Activated naive CD4-positive, alpha-beta T cell treated with anti-CD3 and anti-CD28 coated beads for 36 hours (primary cell): ENCODE measurements at regions not wholly inside any gene's neighbourhood (a gene's known extent, or its start where the extent isn't known, plus 50 kb on each side); places are given as distances from the start of the nearest gene placed in this dataset.
A peak's percentile ranks its signal among the peaks of the same experiment; 100 is the strongest.

Experiments used
- CTCF ChIA-PET: fragments of 350-600 bp; sonication (Branson Sonifier 250); formaldehyde crosslinking; loops from one replicate; lab custom pipeline; 2021; ENCODE audit warnings: antibody characterized with exemption; lab: Charles Lee
- DNase-seq: peaks from one replicate; pipeline ENCODE4 v3.0.0-alpha.2; 2020
- H3K27ac Mint-ChIP-seq: one replicate; pipeline ENCODE4 v1.8.0; 2021; ENCODE audit warnings: mild to moderate bottlenecking, mixed read lengths
- H3K27me3 Mint-ChIP-seq: one replicate; pipeline ENCODE4 v1.8.0; 2021; ENCODE audit warnings: low read depth, mixed read lengths
- H3K36me3 Mint-ChIP-seq: one replicate; pipeline ENCODE4 v1.8.0; 2021; ENCODE audit warnings: low read depth, mixed read lengths
- H3K4me1 Mint-ChIP-seq: one replicate; pipeline ENCODE4 v1.8.0; 2021; ENCODE audit warnings: low read depth, mixed read lengths
- H3K4me3 Mint-ChIP-seq: one replicate; pipeline ENCODE4 v1.8.0; 2021; ENCODE audit warnings: mild to moderate bottlenecking, moderate library complexity, mixed read lengths
- H3K9me3 Mint-ChIP-seq: one replicate; pipeline ENCODE4 v1.8.0; 2021; ENCODE audit warnings: mixed read lengths
- intact Hi-C: fragments of 100-400 bp; cut with micrococcal nuclease; formaldehyde crosslinking; loops from one replicate; pipeline ENCODE4 v1.15.1; 2023

DNA sequence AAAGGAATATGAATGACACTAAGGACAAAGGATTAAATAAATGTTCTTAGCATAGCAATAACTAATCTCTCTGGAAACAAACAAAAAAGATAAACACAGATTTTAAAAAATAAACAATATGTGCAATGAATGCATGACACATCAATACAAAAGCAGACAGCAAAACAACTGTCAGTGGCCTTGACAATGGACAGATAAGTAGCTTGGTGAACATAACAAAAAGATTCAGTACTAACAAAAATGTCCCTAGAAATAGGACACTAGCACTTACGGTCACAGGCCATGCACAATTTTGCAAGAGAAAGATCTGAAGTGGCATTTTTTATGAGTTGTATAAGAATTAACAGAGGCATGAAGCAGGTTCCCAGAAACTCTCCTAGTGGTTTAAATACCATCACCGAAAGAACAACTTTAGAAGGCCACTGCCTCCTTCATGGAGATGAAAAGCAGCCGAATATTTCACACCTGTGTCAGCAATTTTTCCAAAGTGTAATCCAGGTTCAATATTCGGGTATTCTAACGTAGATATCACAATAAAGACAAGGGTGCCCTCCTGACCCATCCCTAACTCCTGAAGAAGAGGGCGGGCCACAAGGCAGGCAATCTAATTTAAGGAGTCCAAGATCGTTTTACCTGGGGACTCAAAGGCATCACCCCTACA, 231.3 kb upstream of the MKLN1 start:
- Mint-ChIP-seq H3K27me3 (no peaks in the 10 kb centered on the region), H3K4me3 (no peak overlapping the region), H3K4me1 (peaks cover 71% of the 10 kb centered on the region), H3K27ac (peak overlapping the region; percentile 33), H3K36me3 (peaks cover 3% of the 10 kb centered on the region), H3K9me3 (no peaks in the 10 kb centered on the region)
- CTCF ChIA-PET, result interaction anchor here (0.6 to 2.3 kb wide), 2 partner anchors 27 to 183 kb away, joined by 3 to 6 read pairs; no protein-coding TSS in a partner anchor
- intact Hi-C loops, result no loop called here
- no peak for DNase-seq

DNA sequence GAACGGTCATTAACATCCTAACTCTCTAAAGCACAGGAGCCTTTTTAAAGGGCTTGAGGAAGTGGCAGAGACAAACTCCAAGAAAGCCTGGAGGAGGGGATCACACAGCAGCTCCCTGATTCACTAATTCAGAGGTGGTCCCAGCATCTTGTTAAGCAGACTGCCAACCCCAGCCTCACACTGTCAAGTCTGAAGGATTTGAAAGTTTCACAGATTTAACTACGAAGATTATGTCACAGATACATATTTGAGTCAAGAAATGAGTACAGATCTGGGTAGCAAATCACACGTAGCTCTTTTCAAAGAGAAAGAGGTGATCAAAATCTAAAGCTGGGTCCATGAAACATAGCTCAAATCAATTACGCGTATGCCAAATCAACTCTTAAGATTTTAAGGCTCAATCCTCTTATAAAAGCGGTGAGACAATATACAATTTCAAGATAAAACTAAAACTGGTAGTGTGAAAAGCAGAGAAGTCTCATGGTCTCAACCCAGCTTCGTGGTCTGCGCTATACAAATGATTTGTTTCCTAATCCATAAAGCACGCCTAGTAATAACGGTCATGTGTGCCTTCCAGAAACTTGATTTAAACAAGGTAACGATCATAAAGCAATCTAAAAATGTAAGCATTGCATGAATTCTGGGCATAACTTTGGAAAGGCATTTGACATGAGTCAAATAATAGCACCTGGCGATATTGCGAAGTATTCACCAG, 229.9 kb upstream of the MKLN1 start:
- CTCF ChIA-PET, result interaction anchor here (0.7 to 2.3 kb wide), 3 partner anchors 29 to 421 kb away, joined by 3 to 6 read pairs (median 4); no protein-coding TSS in a partner anchor
- DNase-seq, result peak; percentile 50
- Mint-ChIP-seq H3K36me3 (peaks cover 4% of the 10 kb centered on the region), H3K27ac (peak overlapping the region; percentile 14), H3K4me1 (peaks cover 70% of the 10 kb centered on the region), H3K9me3 (no peaks in the 10 kb centered on the region), H3K4me3 (peak overlapping the region; percentile 11), H3K27me3 (no peaks in the 10 kb centered on the region)
- intact Hi-C loops, result loop anchor here (1.0 kb wide), 2 partner anchors 7 to 10 kb away; no protein-coding TSS in a partner anchor

- H3K9me3 Mint-ChIP-seq, result no peaks in the 10 kb centered on the region
- H3K27ac Mint-ChIP-seq, result peak overlapping the region; percentile 2
- H3K36me3 Mint-ChIP-seq, result peaks cover 4% of the 10 kb centered on the region
- CTCF ChIA-PET, result interaction anchor here (1.1 to 3.6 kb wide), 2 partner anchors 9 to 29 kb away, joined by 9 to 14 read pairs; no protein-coding TSS in a partner anchor
- no peak for DNase-seq
- H3K27me3 Mint-ChIP-seq, result no peaks in the 10 kb centered on the region
- intact Hi-C loops, result loop anchor here (1.0 kb wide), 1 partner anchor 10 kb away; no protein-coding TSS in a partner anchor
- no peak overlapping the region for H3K4me3 Mint-ChIP-seq
- H3K4me1 Mint-ChIP-seq, result peaks cover 75% of the 10 kb centered on the region
Observed at GRCh38 chr7:131098527-131098926, 229.1 kb upstream of the MKLN1 start.

DNA sequence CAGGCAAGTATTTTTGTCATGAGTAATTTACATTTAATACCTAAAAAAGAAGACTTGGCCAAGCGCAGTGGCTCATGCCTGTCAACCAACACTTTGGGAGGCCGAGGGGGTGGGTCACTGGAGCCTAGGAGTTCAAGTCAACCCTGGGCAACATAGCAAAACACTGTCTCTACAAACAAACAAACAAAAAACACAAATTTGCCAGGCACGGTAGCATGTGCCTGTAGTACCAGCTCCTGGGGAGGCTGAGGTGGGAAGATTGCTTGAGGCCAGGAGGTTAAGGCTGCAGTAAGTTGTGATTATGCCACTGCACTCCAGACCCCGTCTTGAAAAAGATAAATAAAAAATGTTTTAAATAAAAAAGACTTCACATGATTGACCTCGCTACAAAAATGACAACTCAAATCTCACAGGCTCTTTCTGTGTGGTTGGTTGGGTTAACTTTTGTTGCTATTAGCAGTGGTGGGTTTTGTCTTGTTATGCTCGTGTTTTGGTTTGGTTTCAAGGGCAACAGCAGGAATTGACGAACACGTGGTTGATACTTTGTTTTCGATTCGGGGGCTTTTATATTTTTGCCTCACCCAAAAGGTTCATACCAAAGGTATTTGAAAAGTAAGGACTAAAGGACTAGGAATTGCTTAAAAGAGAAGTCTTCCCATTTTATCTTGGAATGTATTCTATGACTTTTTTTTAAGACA, 227.2 kb upstream of the MKLN1 start:
- Mint-ChIP-seq H3K9me3 (no peaks in the 10 kb centered on the region), H3K27ac (peak overlapping the region; percentile 48), H3K4me1 (peaks cover 83% of the 10 kb centered on the region), H3K27me3 (no peaks in the 10 kb centered on the region), H3K36me3 (peaks cover 2% of the 10 kb centered on the region), H3K4me3 (peak overlapping the region; percentile 28)
- no peak for DNase-seq
- CTCF ChIA-PET, result interaction anchor here (3.6 kb wide), 1 partner anchor 31 kb away, joined by 14 read pairs; no protein-coding TSS in a partner anchor
- intact Hi-C loops, result no loop called here

DNA sequence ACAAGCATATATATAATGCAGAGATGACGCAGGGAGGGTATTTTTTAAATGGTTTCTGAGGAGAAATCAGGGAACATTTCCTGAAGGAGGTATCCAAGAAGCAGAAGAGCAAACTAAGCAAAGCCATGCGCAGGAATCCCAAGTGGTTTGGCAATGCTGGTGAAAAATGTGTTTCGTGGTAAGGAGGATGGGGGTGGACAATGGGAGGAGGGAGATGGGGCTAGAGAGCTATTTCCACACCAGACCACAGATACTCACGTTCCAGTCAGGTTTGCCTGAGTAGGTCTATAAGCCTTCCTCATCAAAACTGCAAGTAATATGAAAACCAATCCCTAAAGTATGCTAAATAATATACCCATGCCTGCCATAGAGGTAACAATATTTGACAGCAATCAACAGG, 223.7 kb upstream of the MKLN1 start:
- no peak overlapping the region for H3K27ac Mint-ChIP-seq
- peaks cover 60% of the 10 kb centered on the region for H3K4me1 Mint-ChIP-seq
- H3K9me3 Mint-ChIP-seq, result no peaks in the 10 kb centered on the region
- no peak for DNase-seq
- peak overlapping the region; percentile 1 for H3K4me3 Mint-ChIP-seq
- CTCF ChIA-PET, result interaction anchor here (0.8 kb wide), 2 partner anchors 87 to 207 kb away, joined by 6 to 7 read pairs; no protein-coding TSS in a partner anchor
- H3K27me3 Mint-ChIP-seq, result no peaks in the 10 kb centered on the region
- H3K36me3 Mint-ChIP-seq, result peaks cover 7% of the 10 kb centered on the region
- intact Hi-C loops, result no loop called here

DNA sequence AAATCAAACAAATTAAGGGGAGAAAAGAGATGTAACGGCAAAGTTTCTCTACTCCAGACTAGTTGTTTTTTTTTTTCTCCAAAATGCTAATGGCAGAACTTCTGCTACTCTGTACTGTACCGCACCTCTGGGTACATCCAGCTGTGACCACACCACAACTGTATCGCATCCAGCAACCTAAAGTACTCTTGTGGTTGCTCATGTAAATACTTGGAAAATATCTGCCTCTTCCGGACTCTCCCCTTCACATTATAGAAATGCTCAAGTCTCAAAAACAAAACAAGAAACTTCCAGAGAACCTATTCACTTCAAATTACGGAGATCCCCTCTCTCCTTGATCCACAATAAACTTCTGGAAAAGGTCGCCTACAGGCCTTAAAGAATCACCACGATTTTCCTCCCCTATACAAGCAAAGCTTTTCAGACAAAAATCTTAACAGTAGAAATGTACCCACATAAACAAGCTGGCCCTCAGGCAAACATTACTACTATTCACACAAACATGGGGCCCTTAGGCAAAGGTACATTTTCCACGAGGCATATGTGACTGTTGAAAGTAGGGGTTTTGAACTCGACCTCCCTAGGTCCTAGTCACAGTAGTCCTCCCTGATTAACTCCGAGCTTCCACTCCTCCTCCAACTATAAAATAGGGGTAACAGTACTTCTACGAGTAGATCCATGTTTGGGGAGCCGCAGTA, 222.9 kb upstream of the MKLN1 start:
- Mint-ChIP-seq H3K9me3 (no peaks in the 10 kb centered on the region), H3K27me3 (no peaks in the 10 kb centered on the region), H3K27ac (peak overlapping the region; percentile 54), H3K36me3 (peaks cover 7% of the 10 kb centered on the region), H3K4me3 (peak overlapping the region; percentile 74), H3K4me1 (peaks cover 63% of the 10 kb centered on the region)
- intact Hi-C loops, result loop anchor here (1.0 to 5.0 kb wide), 5 partner anchors 7 to 922 kb away; partner anchors contain the start of gene CEP41
- peak; percentile 27 for DNase-seq
- CTCF ChIA-PET, result interaction anchor here (0.8 to 1.1 kb wide), 4 partner anchors 36 to 208 kb away, joined by 3 to 7 read pairs (median 4); no protein-coding TSS in a partner anchor

DNA sequence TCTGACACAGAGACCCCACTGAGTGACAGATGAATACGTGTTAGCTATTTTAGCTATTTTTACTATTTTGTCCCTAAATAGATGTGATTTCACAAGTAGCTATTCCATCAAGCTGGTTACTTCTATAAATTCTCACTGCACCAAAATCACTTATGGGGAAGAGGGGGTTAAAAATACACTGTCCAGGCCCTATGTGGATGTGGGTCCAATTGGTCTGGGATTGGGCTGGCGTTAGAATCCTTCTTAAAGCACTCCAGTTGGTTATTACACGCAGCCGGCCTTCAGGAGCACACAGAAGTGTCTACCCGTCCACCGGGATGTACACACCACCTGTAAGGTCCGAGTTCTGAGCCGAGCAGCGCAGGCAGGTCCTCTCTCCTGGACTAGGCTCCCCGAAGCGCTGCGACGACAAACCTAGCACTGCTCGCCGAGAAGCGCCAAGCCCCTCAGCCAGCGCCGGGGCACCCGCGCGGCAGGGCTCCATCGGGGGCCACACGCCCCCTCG, 222.3 kb upstream of the MKLN1 start:
- intact Hi-C loops, result loop anchor here (1.0 to 5.0 kb wide), 5 partner anchors 8 to 923 kb away; partner anchors contain the start of gene CEP41
- H3K4me3 Mint-ChIP-seq, result peak overlapping the region; percentile 74
- H3K27me3 Mint-ChIP-seq, result no peaks in the 10 kb centered on the region
- peaks cover 7% of the 10 kb centered on the region for H3K36me3 Mint-ChIP-seq
- peaks cover 60% of the 10 kb centered on the region for H3K4me1 Mint-ChIP-seq
- H3K27ac Mint-ChIP-seq, result peak overlapping the region; percentile 54
- H3K9me3 Mint-ChIP-seq, result no peaks in the 10 kb centered on the region
- DNase-seq, result no peak
- CTCF ChIA-PET, result interaction anchor here (0.9 to 1.1 kb wide), 2 partner anchors 37 to 65 kb away, joined by 3 read pairs; no protein-coding TSS in a partner anchor

GRCh38 chr7:131105799-131106680, 221.6 kb upstream of the MKLN1 start:
- peaks cover 7% of the 10 kb centered on the region for H3K36me3 Mint-ChIP-seq
- peak overlapping the region; percentile 98 for H3K4me3 Mint-ChIP-seq
- intact Hi-C loops, result loop anchor here (1.0 to 5.0 kb wide), 7 partner anchors 9 to 1155 kb away; partner anchors contain the start of gene CEP41

GRCh38 chr7:131106681-131107336, 220.9 kb upstream of the MKLN1 start:
- CTCF ChIA-PET, result interaction anchor here (0.6 to 2.0 kb wide), 9 partner anchors 8 to 147 kb away, joined by 3 to 10 read pairs (median 3); no protein-coding TSS in a partner anchor
- intact Hi-C loops, result loop anchor here (2.0 to 5.0 kb wide), 6 partner anchors 210 to 1156 kb away; partner anchors contain the start of gene CEP41
- H3K36me3 Mint-ChIP-seq, result peaks cover 7% of the 10 kb centered on the region
- H3K4me3 Mint-ChIP-seq, result peak overlapping the region; percentile 98
- H3K9me3 Mint-ChIP-seq, result no peaks in the 10 kb centered on the region
- peaks cover 63% of the 10 kb centered on the region for H3K4me1 Mint-ChIP-seq
- DNase-seq, result peak; percentile 52
- peak overlapping the region; percentile 97 for H3K27ac Mint-ChIP-seq
- H3K27me3 Mint-ChIP-seq, result peaks cover 2% of the 10 kb centered on the region

More at GRCh38 chr7:131105799-131106680, 221.6 kb upstream of the MKLN1 start:
- no peaks in the 10 kb centered on the region for H3K9me3 Mint-ChIP-seq
- H3K4me1 Mint-ChIP-seq, result peaks cover 60% of the 10 kb centered on the region
- DNase-seq, result peak; percentile 80
- CTCF ChIA-PET, result interaction anchor here (0.6 to 2.0 kb wide), 8 partner anchors 9 to 147 kb away, joined by 3 to 10 read pairs (median 3); no protein-coding TSS in a partner anchor
- H3K27me3 Mint-ChIP-seq, result peaks cover 2% of the 10 kb centered on the region
- H3K27ac Mint-ChIP-seq, result peak overlapping the region; percentile 97
